GM18868 (cell line): ENCODE measurements at regions not wholly inside any gene's neighbourhood (a gene's known extent, or its start where the extent isn't known, plus 50 kb on each side); places are given as distances from the start of the nearest gene placed in this dataset.

Experiments used
- ATAC-seq: cut with Tn5 transposase; IDR thresholded peaks from one replicate; pipeline ENCODE4 v1.9.1; 2021; ENCODE audit warnings: mild to moderate bottlenecking, moderate library complexity; ENCODE audit not compliant: unreplicated experiment

DNA sequence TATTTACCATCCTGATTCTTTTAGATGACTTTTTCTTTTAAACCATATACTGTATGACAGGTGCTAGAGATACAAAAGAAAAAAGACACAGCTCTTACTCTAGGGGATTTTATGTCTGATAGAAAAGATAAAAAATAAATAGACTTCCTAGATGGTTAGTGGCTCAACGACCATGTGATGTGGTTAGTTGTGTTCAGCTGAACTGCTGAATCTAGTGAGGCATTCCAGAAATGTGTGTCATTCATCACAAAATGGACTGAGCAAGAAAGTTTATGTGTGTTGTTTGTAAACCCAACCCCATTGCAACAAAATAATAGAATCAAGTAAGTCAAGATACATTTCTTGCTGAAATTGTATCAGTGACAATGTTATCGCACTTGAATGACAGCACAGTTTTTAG is 205.8 kb upstream of the LYPLAL1 start:
- ATAC-seq: no peak

DNA sequence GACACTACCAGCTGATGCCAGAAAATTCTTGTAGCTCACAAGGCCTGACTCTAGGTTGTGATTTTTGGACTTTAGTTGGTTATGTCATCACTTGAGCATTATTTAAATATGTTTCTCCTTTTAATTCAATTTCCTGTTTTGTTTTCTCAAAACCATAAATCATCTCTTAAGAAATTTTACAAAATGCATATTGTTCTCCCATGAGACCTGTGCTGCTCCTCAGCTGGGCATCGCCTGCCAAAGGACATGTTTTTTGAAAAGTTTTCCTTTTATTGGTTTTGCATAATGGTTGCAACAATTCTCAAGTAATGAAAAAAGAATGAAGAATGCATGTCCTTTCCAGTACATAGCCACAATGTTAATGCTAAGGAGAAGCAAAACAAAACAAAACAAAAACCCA is 204.7 kb upstream of the LYPLAL1 start:
- ATAC-seq: no peak

DNA sequence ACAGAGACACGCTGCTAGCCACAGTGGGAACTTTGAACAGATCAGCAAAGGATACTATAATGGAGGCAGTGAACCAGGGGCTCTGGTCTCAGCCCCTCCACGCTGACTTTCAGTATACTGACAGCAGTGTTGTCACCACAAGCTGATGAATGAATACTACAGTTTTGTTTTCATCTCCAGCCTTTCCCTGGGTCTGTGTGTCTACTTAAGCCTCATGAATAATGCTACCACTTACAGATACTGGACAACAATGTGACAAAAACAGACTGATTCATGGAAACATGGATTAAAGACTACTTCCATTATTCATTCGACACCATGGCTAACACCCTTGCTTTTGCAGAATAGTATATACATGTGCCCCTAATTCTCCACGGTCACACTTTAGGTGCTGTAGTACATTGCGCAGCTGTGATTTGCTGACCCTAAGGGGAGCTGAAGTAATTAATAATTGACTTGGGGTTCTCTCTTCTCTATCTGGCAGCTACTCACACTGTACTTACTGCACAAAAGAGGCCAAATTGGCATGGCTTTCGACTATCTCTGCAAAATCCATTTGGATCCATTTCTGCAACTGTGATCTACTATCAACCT is 203.2 kb upstream of the LYPLAL1 start:
- ATAC-seq: no peak

DNA sequence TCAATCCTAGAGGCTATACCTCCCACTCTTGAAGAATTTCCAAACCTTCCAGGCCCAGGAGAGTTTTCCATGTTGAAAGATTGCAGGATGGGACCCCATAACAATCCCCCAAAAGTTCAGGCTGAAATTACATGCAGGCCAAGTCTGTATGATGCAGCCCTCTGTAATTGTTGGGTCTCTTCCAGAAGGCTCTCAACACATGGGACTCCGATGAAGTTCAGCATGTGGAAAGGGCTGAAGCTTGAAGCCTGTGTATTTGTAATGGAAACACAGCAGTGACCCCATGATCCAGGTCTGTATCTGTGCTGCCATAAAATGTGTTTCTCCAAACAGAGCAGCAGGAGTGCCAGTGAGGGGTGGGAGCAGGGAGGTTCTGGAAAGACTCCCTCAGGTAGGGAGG is 202.5 kb upstream of the LYPLAL1 start:
- ATAC-seq: no peak

DNA sequence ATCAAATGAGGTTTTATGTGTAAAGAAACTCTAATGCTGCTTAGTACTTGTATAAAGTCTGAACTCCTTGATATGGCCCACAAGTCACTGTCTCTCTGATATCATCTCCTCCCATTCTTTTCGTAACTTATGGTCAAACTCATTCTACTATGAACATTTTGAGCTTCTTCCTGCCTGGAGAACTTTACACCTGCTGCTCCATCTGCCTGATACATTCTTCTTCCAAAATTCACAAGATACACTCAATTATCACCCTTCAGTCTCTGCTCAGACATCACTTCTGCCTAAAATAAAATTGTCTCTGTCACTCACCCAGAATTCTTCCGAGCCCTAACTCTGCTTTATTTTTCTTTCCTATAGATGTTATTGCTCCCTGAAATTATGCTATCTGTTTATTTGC is 192.8 kb upstream of the LYPLAL1 start:
- ATAC-seq: no peak

DNA sequence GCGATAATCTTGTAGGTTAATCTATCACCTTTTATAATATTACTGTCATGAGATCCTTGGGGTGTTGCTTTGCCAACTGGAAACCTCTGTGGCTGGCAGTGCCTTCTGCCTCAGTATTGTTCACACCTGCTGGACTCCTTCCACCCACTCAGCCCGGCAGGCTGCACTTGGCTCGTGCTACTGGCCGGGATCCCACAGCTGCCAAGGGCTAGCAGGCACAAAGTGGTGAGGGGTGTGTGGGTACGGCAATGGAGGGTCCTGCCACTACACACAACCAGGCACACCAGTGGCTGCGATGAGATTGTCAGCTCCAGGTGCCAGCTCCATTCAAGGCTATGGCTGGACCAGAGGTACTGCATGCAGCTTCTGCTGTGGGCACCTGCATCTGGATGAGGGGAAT is 191.2 kb upstream of the LYPLAL1 start:
- no peak for ATAC-seq

DNA sequence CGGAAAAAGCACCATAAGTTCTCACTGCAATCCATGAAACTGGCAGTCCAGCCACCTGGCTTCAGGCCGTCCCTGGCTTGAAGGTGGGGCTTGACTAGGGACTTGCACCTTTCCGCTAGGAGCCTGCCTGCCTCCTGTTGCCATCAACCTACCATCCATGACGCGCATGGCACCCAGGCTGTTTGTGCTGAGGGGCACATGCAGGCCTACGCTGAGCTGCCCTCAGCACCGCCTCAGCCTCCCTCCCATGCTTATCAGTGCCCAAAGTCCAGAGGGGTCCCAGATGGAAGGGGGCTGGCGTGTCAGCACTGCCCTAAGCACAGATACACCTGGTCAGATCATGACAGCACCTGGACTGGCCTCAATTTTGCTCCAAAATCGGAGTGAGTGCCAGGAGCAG is 190.2 kb upstream of the LYPLAL1 start:
- ATAC-seq: no peak

DNA sequence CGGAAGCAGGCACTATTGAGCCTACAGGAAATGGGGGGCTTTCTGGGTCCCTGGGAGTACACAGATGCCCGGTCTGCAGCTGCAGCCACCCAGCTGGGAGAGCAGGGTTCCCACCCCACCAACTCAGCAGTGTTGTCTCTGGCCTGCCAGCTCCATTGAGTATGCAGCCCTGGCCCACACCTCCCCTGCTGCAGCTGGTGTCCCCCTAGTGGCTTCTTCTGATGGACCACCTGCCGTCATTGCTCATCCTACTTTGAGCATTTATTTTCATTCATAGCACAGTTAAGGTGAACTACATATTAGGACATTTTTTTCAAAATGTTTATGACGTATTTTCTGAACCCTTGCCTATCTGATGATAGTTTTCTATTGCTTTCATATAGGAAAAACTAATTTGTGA is 189.8 kb upstream of the LYPLAL1 start:
- no peak for ATAC-seq

DNA sequence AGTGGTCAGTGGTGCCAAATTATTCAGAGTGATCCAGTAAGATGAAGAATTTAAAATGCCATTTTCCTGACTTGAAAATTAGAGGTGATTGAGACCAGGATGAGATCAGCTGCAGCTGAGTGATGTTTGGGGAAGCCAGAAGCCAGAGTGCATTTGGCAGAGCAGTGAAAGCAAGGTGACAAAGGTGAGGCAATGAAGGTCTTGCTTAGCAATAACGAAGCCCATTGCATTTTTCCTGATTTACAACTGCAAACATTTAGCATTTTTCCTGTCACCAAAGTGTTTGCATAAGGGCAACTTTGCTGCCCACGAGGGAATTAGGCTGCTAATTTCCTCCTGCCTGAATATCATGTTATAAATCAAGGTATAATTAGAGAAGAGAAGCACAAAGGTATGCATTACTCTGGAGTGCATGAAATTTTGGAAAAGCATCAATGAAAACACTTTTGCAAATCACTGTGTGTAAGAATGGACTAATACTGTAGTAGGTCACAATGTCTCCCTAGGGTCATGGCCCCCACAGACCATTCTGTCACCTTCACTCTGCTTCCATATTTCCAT is 188.2 kb upstream of the LYPLAL1 start:
- ATAC-seq: no peak

DNA sequence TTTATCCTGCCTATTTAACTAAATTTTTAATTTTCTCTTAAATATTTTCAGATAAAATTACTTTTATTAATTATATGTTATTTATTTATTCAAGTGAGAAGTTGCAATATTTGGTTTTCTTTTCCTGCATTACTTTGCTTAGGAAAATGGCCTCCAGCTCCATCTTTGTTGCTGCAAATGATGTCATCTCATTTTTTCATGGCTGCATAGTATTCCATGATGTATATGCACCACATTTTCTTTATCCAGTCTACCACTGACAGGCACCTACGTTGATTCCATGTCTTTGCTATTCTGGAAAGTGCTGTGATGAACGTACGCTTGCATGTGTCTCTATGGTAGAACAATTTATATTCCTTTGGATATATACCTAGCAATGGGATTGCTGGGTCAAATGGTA is 186.9 kb upstream of the LYPLAL1 start:
- ATAC-seq: no peak

DNA sequence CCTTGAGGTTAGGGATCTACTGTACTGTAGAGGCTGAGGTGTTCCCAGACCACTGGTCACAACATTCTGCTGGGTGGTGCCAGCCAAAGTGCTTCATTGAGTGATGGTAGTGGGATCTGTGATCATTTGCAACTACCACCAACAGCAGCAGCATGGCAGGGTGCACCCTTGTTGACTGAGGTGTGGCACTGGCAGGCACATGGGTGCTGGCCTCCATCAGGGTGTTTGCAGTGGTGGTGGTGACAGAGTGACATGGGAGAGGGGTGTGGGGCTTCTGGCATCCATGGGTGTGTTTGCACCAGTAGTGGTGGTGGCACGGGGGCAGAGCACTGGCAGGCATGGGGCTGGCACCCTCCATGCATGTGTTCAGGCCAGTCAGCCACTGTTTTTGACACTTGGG is 183.7 kb upstream of the LYPLAL1 start:
- ATAC-seq: no peak

DNA sequence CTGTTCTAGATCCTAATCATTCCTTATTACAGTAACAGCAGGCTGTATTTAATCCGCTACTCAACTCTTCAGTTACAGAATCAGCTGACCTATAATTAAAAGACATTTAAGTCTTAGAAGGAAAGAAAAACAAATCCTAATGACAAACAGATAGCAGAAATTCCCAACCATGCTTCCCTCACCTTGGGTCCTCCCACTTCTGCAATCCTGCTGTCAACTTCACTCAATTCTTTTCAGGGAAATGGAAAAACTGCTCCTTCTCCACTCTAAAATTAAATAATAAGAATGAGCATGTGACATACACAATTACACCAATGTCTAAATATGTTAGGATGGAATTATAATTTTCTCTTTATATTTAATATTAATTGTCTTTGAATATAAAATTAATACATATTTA is 182.6 kb upstream of the LYPLAL1 start:
- no peak for ATAC-seq

DNA sequence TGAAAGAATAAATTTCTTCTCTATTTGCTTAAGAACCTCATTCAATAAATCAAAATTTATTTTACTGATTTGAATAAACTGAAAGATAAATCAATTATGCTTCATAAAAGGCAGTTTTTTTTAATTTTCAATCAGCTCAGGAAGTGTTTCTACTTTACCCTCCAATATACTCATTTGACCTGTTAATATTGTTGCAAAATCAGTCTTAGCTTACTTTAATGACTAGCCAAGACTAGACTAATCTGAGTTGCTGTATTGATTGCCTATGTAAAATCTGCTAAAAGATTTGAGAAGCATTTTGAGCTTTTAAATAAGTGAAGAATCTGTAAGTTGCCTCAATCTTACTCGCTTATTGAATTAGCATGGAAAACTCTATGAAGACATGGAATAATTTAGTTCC is 179.1 kb upstream of the LYPLAL1 start:
- no peak for ATAC-seq

DNA sequence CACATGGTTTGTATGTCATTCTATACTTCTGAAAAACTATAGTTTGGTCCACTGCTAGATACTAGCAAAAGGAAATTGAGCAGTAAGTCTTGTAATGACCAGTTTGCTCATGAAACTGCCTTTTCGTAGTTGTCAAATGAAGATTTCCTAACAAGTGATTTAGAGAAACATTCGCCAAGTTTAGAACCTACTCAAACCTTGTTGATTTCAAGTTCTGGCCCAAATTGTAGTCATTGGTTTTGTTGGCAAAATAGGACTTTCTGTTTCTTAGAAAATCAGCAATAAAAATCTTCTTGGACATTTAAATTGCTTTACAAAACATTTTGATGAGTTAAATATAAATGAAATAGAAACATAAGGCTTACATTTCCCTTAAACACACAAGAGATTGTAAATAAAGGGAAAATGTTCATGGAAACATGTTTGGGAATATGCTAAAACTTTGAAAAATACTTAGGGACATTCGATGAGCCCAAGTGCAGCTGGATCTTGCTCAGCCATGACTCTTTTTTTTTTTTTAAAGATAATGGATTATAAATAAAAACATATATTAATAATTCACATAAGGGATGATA is 178.5 kb upstream of the LYPLAL1 start:
- ATAC-seq: no peak

DNA sequence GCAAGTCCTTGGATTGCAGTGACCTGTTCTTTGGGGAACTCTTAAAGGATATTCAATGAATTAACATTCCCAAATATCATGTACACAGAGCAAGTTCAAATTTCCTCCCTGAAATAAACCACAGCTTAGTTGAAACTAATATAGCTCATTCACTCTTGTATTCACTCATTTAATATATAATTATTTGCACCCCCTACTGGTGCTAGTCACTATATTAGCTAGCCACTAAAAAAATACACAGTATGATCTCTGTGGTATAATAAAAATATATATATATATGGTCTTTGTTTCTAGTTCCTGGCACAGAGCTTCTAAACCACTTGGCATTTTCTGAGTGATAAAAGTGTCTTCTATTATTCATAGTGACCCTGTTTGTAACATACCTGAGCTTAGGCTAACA is 177.3 kb upstream of the LYPLAL1 start:
- ATAC-seq: no peak

DNA sequence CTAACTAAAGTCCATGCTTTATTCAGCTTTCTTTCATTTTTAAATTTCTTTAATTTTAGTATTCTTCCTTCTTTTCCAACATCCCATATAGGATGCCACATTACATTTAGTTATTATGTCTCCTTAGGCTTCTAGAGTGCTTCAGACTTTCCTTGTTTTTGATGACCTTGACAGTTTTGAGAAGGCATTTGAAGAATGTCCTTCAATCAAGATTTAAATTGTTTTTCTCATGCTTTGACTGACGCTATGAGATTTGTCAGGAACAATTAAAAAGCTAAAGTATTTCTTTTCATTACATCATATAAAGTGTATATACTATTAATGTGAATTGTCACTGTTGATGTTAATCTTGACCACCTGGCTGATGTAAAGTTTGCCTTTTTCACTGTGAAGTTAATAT is 173.7 kb upstream of the LYPLAL1 start:
- ATAC-seq: no peak

DNA sequence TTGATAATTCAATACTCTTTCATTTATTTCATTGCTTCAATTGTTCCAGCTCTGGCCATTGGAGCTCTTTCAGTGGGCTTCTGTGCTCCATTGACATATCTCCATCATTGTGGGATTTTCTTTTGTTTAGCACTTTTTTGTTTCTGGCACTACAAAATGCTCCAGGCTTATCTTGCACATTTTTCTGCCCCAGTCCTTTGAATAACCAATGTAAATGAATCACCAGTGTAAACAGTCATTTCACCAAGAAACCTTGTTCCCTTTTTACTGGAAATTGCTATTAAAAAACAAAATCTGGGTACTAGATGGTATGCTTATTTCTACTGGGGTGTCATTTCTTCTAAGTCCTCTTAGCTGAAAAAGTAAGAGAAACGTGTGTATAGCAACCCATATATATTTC is 173.0 kb upstream of the LYPLAL1 start:
- no peak for ATAC-seq

DNA sequence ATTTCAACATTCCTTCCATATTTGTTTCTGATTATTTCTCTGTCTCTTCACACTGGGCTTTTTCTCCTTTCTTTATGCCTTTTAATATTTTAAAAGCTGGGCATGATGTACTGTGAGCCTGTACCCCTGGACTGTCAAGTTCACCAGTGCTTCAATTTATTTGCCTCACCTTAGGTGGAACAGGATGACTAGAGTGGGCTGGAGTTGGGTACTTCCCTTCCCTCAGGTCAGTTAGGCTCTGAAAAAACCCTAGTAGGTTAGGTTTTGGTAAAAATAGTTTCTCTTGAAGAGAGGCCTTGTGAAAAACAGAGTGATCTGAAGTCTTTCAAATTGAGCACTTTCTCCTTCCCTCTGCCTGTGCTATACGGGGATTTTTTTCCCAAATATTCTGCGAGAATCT is 163.0 kb upstream of the LYPLAL1 start:
- no peak for ATAC-seq

DNA sequence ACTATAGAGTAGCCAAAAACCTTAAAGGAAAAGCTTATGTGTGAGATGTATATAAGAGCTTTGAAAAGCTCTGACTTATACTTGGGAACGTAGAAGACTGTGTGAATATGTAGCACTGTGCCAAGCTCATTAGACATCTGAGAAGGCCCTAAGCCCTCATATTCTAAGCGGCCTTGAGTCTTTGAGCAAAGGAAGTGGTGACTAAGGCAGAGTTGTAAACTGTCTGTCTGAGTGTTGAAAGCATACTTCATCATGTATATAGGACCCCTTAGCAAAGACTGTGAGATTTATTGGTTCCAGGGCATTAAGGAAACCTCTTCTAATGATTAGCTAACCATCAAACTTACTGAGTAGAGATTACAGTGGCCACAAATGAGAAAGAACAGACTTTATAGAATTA is 153.3 kb upstream of the LYPLAL1 start:
- no peak for ATAC-seq

DNA sequence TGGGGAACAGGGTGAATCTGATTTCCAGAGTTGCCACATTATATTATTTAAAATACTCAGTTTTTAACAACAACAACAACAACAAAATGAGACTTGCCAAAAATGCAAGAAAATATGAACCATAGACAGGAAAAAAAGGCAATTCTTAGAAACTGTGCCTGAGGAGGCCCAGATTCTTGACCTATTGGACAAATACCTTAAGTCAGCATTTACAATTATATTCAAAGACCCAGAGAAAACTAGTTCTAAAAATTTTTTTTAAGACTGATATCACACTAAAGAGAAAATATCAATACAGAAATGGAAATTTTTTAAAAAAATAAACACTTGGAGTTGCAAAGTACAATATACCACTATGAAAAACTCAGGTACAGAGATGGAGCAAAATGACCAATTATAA is 152.8 kb upstream of the LYPLAL1 start:
- ATAC-seq: no peak

DNA sequence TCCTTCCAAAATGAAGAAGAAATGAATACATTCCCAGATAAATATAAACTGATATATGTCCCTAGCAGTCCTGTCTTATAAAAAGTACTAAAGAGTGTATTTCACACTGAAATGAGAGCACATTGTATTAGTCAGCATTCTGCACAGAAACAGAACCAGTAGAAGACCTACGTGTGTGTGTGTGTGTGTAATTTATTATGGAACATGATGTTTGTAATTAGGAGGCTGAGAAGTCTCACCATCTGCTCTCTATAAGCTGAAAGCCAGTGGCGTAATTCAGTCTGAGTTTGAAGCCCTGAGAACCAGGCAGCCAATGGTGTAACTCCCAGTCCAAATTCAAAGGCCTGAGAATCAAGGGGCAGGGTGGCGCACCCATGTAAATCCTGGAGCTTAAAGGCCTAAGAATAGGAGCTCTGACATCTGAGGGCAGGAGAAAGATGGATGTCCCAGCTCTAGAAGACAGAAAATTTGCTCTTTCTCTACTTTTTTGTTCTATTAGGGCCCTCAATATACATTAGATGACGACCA is 146.5 kb upstream of the LYPLAL1 start:
- ATAC-seq: no peak

DNA sequence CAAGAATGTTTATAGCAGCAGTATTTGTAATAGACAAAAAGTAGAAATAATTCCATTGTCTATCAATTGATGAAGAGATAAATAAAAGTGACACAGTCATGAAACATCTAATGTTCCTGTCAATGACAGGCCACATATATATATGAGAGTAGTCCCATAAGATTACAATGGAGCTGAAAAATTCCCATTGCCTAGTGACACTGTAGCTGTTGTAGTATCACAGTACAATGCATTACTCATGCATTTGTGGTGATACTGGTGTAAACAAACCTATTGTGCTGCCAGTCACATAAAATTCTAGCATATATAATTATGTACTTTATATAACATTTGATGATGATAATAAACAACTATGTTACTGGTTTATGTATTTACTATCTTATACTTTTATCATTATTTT is 141.9 kb upstream of the LYPLAL1 start:
- ATAC-seq: no peak

DNA sequence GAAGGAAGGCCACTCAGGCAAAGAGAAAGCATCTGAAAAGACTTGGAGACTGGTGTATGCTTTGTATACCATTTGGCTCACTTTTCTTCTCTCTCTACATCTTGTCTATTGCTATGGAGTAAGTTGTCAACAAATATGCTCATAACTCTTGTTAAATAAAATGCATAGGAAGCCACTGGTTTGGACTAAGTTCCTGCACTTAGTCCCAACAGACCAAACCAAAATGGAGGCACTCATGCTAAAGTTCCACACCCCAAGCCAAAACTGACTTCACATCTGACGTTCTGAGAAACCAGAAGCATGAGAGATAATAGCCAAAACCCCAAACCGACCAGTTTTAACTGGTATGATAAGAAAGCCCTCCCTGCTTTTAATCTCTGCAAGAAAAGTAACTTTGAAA is 135.3 kb upstream of the LYPLAL1 start:
- ATAC-seq: no peak
